HepG2 (cell line): ENCODE measurements at regions not wholly inside any gene's neighbourhood (a gene's known extent, or its start where the extent isn't known, plus 50 kb on each side); places are given as distances from the start of the nearest gene placed in this dataset.

ENCODE experiments used
- AGO1 ChIP-seq: fragments of 200-400 bp; formaldehyde crosslinking; IDR thresholded peaks from 2 replicates; pipeline ENCODE4 v1.6.1; 2017; ENCODE audit warnings: mild to moderate bottlenecking, low read depth, low read length, moderate library complexity; ENCODE audit not compliant: poor library complexity, severe bottlenecking
- DNMT3B ChIP-seq: conservative IDR thresholded peaks from 2 replicates; pipeline ENCODE4 v1.6.1; 2016; ENCODE audit warnings: missing biosample characterization, control low read depth
- EHMT2 ChIP-seq: fragments of 200-600 bp; sonication (generic); IDR thresholded peaks from 2 replicates; pipeline ENCODE4 v1.7.0; 2017; ENCODE audit warnings: antibody characterized with exemption, low read depth, low read length, borderline replicate concordance
- FLYWCH1 ChIP-seq: sonication (generic); formaldehyde crosslinking; IDR thresholded peaks from 2 replicates; pipeline ENCODE4 v1.8.1; 2023; ENCODE audit warnings: mild to moderate bottlenecking, missing genetic modification reagents
- GABPA ChIP-seq, 2 experiments: IDR thresholded peaks; 2 replicates each; pipeline ENCODE4 v1.6.1; 2011 to 2016; ENCODE audit warnings: low read depth in 2 of 2, low read length in 1 of 2, missing biosample characterization in 1 of 2, missing genetic modification characterization in 1 of 2
- HDAC6 ChIP-seq: fragments of 200-600 bp; sonication (generic); IDR thresholded peaks from 2 replicates; pipeline ENCODE4 v1.7.0; 2017; ENCODE audit warnings: mild to moderate bottlenecking, antibody characterized with exemption, low read length, low read depth
- MAF1 ChIP-seq: sonication (generic); formaldehyde crosslinking; IDR thresholded peaks from 2 replicates; pipeline ENCODE4 v1.5.0; 2020; ENCODE audit warnings: missing genetic modification reagents, borderline replicate concordance
- MED8 ChIP-seq: sonication (generic); formaldehyde crosslinking; IDR thresholded peaks from 2 replicates; pipeline ENCODE4 v1.8.1; 2023; ENCODE audit warnings: mild to moderate bottlenecking, missing genetic modification reagents; ENCODE audit not compliant: insufficient replicate concordance
- NAIF1 ChIP-seq: sonication (generic); formaldehyde crosslinking; IDR thresholded peaks from 2 replicates; pipeline ENCODE4 v1.5.0; 2020; ENCODE audit warnings: mild to moderate bottlenecking, missing genetic modification reagents, borderline replicate concordance
- NFKBIZ ChIP-seq: IDR thresholded peaks from 2 replicates; pipeline ENCODE4 v1.6.1; 2018; ENCODE audit warnings: missing genetic modification reagents, missing compliant biosample characterization
- NFYC ChIP-seq: IDR thresholded peaks from 2 replicates; pipeline ENCODE4 v1.6.1; 2016; ENCODE audit warnings: missing genetic modification reagents, missing compliant biosample characterization
- RAD51 ChIP-seq: fragments of 450-650 bp; IDR thresholded peaks from 2 replicates; pipeline ENCODE4 v1.6.1; 2016; ENCODE audit warnings: borderline replicate concordance
- SMYD3 ChIP-seq: sonication (generic); formaldehyde crosslinking; IDR thresholded peaks from 2 replicates; pipeline ENCODE4 v1.8.1; 2023; ENCODE audit warnings: mild to moderate bottlenecking, missing genetic modification reagents
- ZBTB7B ChIP-seq: sonication (generic); formaldehyde crosslinking; IDR thresholded peaks from 2 replicates; pipeline ENCODE4 v1.4.0; 2020; ENCODE audit warnings: missing genetic modification reagents
- ZFP90 ChIP-seq: sonication (generic); formaldehyde crosslinking; IDR thresholded peaks from 2 replicates; pipeline ENCODE4 v1.8.0; 2022; ENCODE audit warnings: missing genetic modification reagents, mild to moderate bottlenecking, inconsistent platforms, borderline replicate concordance
- ZFY ChIP-seq: sonication (generic); formaldehyde crosslinking; IDR thresholded peaks from 2 replicates; pipeline ENCODE4 v1.4.0; 2020; ENCODE audit warnings: missing genetic modification reagents
- ZMYM3 ChIP-seq: sonication (generic); formaldehyde crosslinking; IDR thresholded peaks from 2 replicates; pipeline ENCODE4 v1.5.1; 2020; ENCODE audit warnings: mild to moderate bottlenecking, missing genetic modification reagents
- ZNF232 ChIP-seq: sonication (generic); formaldehyde crosslinking; IDR thresholded peaks from 2 replicates; pipeline ENCODE4 v1.4.0; 2020; ENCODE audit warnings: missing genetic modification reagents, borderline replicate concordance
- ZNF431 ChIP-seq: sonication (generic); formaldehyde crosslinking; IDR thresholded peaks from 2 replicates; pipeline ENCODE4 v1.9.0; 2022; ENCODE audit warnings: missing genetic modification reagents, low read depth, mild to moderate bottlenecking, borderline replicate concordance
- ZSCAN20 ChIP-seq: sonication (generic); formaldehyde crosslinking; IDR thresholded peaks from 2 replicates; pipeline ENCODE4 v1.4.0; 2020; ENCODE audit warnings: missing genetic modification reagents, mild to moderate bottlenecking, borderline replicate concordance
- TF ChIP-seq, protein P1 (sequence below): sonication (generic); formaldehyde crosslinking; IDR thresholded peaks from 2 replicates; pipeline ENCODE4 v1.4.0; 2020; ENCODE audit warnings: missing genetic modification reagents
- TF ChIP-seq, protein P2 (sequence below): sonication (generic); formaldehyde crosslinking; IDR thresholded peaks from 2 replicates; pipeline ENCODE4 v1.5.1; 2020; ENCODE audit warnings: missing genetic modification reagents, mild to moderate bottlenecking, borderline replicate concordance
- TF ChIP-seq, protein P3 (sequence below): sonication (generic); formaldehyde crosslinking; IDR thresholded peaks from 2 replicates; pipeline ENCODE4 v1.4.0; 2020; ENCODE audit warnings: missing genetic modification reagents, borderline replicate concordance

DNA sequence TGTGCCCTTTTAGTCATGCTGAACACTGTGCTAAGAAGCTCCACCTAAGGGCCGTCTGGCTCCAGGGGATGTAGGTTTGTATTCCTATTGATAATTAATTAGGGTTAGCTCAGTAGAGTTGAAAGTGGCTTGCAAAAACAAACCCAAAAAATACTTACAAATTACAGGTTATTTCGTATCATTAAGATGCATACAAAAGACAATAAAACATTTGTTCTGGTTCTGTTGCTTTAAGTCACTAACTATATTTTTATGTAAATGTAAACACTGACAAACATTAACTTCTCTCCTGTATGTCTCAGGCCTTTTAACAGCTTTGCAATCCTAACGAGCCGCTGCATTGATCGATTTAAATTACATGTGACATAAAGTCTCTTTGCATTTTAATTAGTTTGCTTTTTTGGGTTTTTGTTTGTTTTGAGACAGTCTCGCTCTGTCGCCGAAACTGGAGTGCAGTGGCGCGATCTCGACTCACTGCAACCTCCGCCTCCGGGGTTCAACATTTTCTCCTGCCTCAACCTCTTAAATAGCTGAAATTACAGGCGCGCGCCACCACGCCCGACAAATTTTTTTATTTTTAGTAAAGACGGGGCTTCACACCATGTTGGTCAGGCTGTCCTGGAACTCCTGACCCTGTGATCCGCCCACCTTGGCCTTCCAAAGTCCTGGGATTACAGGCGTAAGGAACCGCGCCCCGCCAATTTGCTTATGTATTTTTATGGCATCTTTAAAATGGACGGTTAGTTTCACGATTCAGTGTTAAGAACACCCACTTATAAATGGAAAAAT lies 110.9 kb downstream of the HFE start (continued):
- TF ChIP-seq, protein P1, sequence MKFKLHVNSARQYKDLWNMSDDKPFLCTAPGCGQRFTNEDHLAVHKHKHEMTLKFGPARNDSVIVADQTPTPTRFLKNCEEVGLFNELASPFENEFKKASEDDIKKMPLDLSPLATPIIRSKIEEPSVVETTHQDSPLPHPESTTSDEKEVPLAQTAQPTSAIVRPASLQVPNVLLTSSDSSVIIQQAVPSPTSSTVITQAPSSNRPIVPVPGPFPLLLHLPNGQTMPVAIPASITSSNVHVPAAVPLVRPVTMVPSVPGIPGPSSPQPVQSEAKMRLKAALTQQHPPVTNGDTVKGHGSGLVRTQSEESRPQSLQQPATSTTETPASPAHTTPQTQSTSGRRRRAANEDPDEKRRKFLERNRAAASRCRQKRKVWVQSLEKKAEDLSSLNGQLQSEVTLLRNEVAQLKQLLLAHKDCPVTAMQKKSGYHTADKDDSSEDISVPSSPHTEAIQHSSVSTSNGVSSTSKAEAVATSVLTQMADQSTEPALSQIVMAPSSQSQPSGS (CRISPR knock-in tag): no peak
- no peak for TF ChIP-seq RAD51
- no peak for TF ChIP-seq DNMT3B (CRISPR knock-in tag)
- TF ChIP-seq EHMT2: no peak
- TF ChIP-seq, protein P2, sequence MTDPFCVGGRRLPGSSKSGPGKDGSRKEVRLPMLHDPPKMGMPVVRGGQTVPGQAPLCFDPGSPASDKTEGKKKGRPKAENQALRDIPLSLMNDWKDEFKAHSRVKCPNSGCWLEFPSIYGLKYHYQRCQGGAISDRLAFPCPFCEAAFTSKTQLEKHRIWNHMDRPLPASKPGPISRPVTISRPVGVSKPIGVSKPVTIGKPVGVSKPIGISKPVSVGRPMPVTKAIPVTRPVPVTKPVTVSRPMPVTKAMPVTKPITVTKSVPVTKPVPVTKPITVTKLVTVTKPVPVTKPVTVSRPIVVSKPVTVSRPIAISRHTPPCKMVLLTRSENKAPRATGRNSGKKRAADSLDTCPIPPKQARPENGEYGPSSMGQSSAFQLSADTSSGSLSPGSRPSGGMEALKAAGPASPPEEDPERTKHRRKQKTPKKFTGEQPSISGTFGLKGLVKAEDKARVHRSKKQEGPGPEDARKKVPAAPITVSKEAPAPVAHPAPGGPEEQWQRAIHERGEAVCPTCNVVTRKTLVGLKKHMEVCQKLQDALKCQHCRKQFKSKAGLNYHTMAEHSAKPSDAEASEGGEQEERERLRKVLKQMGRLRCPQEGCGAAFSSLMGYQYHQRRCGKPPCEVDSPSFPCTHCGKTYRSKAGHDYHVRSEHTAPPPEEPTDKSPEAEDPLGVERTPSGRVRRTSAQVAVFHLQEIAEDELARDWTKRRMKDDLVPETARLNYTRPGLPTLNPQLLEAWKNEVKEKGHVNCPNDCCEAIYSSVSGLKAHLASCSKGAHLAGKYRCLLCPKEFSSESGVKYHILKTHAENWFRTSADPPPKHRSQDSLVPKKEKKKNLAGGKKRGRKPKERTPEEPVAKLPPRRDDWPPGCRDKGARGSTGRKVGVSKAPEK: no peak
- TF ChIP-seq ZFP90: no peak
- no peak for TF ChIP-seq NAIF1 (CRISPR knock-in tag)
- no peak for TF ChIP-seq MAF1
- no peak for TF ChIP-seq AGO1
- no peak for TF ChIP-seq ZFY
- no peak for TF ChIP-seq HDAC6
- TF ChIP-seq GABPA (IDR thresholded peaks at IDR 0.05; ENCODE audit: low read depth, low read length): no peak
- no peak for TF ChIP-seq GABPA (CRISPR knock-in tag; IDR thresholded peaks at IDR 0.05; ENCODE audit: low read depth)
- TF ChIP-seq NFYC (CRISPR knock-in tag): no peak
- no peak for TF ChIP-seq ZSCAN20 (CRISPR knock-in tag)
- no peak for TF ChIP-seq ZNF431 (CRISPR knock-in tag)
- TF ChIP-seq ZMYM3 (CRISPR knock-in tag): no peak
- TF ChIP-seq, protein P3, sequence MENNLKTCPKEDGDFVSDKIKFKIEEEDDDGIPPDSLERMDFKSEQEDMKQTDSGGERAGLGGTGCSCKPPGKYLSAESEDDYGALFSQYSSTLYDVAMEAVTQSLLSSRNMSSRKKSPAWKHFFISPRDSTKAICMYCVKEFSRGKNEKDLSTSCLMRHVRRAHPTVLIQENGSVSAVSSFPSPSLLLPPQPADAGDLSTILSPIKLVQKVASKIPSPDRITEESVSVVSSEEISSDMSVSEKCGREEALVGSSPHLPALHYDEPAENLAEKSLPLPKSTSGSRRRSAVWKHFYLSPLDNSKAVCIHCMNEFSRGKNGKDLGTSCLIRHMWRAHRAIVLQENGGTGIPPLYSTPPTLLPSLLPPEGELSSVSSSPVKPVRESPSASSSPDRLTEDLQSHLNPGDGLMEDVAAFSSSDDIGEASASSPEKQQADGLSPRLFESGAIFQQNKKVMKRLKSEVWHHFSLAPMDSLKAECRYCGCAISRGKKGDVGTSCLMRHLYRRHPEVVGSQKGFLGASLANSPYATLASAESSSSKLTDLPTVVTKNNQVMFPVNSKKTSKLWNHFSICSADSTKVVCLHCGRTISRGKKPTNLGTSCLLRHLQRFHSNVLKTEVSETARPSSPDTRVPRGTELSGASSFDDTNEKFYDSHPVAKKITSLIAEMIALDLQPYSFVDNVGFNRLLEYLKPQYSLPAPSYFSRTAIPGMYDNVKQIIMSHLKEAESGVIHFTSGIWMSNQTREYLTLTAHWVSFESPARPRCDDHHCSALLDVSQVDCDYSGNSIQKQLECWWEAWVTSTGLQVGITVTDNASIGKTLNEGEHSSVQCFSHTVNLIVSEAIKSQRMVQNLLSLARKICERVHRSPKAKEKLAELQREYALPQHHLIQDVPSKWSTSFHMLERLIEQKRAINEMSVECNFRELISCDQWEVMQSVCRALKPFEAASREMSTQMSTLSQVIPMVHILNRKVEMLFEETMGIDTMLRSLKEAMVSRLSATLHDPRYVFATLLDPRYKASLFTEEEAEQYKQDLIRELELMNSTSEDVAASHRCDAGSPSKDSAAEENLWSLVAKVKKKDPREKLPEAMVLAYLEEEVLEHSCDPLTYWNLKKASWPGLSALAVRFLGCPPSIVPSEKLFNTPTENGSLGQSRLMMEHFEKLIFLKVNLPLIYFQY (CRISPR knock-in tag): no peak
- TF ChIP-seq FLYWCH1 (CRISPR knock-in tag): no peak
- TF ChIP-seq MED8 (CRISPR knock-in tag): no peak
- TF ChIP-seq NFKBIZ (CRISPR knock-in tag): no peak
- no peak for TF ChIP-seq SMYD3
- TF ChIP-seq ZNF232 (CRISPR knock-in tag): no peak
- no peak for TF ChIP-seq ZBTB7B (CRISPR knock-in tag)
